HepG2 (cell line): ENCODE measurements at regions not wholly inside any gene's neighbourhood (a gene's known extent, or its start where the extent isn't known, plus 50 kb on each side); places are given as distances from the start of the nearest gene placed in this dataset.

ENCODE experiments used
- CCAR2 ChIP-seq: fragments of 200-400 bp; formaldehyde crosslinking; optimal IDR thresholded peaks from 2 replicates; pipeline ENCODE3; 2018; ENCODE audit warnings: low read depth, mild to moderate bottlenecking, low read length, moderate library complexity
- CTCF ChIP-seq: sonication (generic); formaldehyde crosslinking; IDR thresholded peaks from 2 replicates; pipeline ENCODE4 v1.5.0; 2020; ENCODE audit warnings: mild to moderate bottlenecking, missing genetic modification reagents, moderate library complexity
- HOXA7 ChIP-seq: sonication (generic); formaldehyde crosslinking; IDR thresholded peaks from 2 replicates; pipeline ENCODE4 v1.8.1; 2022; ENCODE audit warnings: mild to moderate bottlenecking, missing genetic modification reagents, moderate library complexity
- TBP ChIP-seq: sonication (generic); formaldehyde crosslinking; IDR thresholded peaks from 2 replicates; pipeline ENCODE4 v1.5.0; 2020; ENCODE audit warnings: missing genetic modification reagents
- TCF7 ChIP-seq: sonication (generic); IDR thresholded peaks from 2 replicates; pipeline ENCODE4 v1.6.1; 2016; ENCODE audit warnings: antibody characterized with exemption, low read depth
- TP53 ChIP-seq: sonication (generic); formaldehyde crosslinking; conservative IDR thresholded peaks from 2 replicates; pipeline ENCODE4 v1.4.0; 2020; ENCODE audit warnings: missing genetic modification reagents
- ZBTB3 ChIP-seq: sonication (generic); formaldehyde crosslinking; IDR thresholded peaks from 2 replicates; pipeline ENCODE4 v1.4.0; 2020; ENCODE audit warnings: low read depth, mild to moderate bottlenecking, moderate library complexity, missing genetic modification reagents, borderline replicate concordance
- ZNF274 ChIP-seq: sonication (generic); formaldehyde crosslinking; IDR thresholded peaks from 2 replicates; pipeline ENCODE4 v1.5.1; 2020; ENCODE audit warnings: mild to moderate bottlenecking, missing genetic modification reagents
- ZNF282 ChIP-seq: fragments of 450-650 bp; IDR thresholded peaks from 2 replicates; pipeline ENCODE4 v1.6.1; 2018; ENCODE audit not compliant: partially characterized antibody

- TF ChIP-seq ZNF282 (no peak), HOXA7 (CRISPR knock-in tag) (no peak), ZBTB3 (CRISPR knock-in tag) (no peak), ZNF274 (CRISPR knock-in tag) (no peak), TBP (CRISPR knock-in tag) (no peak), TP53 (no peak), TCF7 (no peak), CCAR2 (no peak), CTCF (CRISPR knock-in tag) (no peak)
These were observed 443.8 kb downstream of the BCKDHB start for GRCh38 chr6:80550281-80550680.
